Mucosa of rectum (tissue), 2 donors: ENCODE measurements at regions not wholly inside any gene's neighbourhood (a gene's known extent, or its start where the extent isn't known, plus 50 kb on each side); places are given as distances from the start of the nearest gene placed in this dataset.

ENCODE experiments used
- H3K27ac ChIP-seq, 2 donors: one replicate each; pipeline ENCODE4 v1.7.0; 2013; ENCODE audit warnings: inconsistent platforms in 2 of 2, low read depth in 2 of 2, low read length in 2 of 2
- H3K27me3 ChIP-seq, 2 donors: one replicate each; pipeline ENCODE4 v1.7.0; 2013; ENCODE audit warnings: low read length in 2 of 2; ENCODE audit not compliant: control insufficient read depth in 2 of 2, insufficient read depth in 2 of 2
- H3K36me3 ChIP-seq, 2 donors: one replicate each; pipeline ENCODE4 v1.7.0; 2013; ENCODE audit warnings: low read length in 2 of 2; ENCODE audit not compliant: control insufficient read depth in 2 of 2, insufficient read depth in 2 of 2
- H3K4me1 ChIP-seq, 2 donors: one replicate each; pipeline ENCODE4 v1.7.0; 2013; ENCODE audit warnings: low read length in 2 of 2, mild to moderate bottlenecking in 1 of 2; ENCODE audit not compliant: control insufficient read depth in 2 of 2, insufficient read depth in 2 of 2
- H3K4me3 ChIP-seq, 2 donors: one replicate each; pipeline ENCODE4 v1.7.0; 2013; ENCODE audit warnings: low read length in 2 of 2
- H3K9ac ChIP-seq, 2 donors: one replicate each; pipeline ENCODE4 v1.7.0; 2013; ENCODE audit warnings: low read length in 2 of 2, low read depth in 1 of 2, mild to moderate bottlenecking in 1 of 2
- H3K9me3 ChIP-seq, 2 donors: one replicate each; pipeline ENCODE4 v1.7.0; 2013; ENCODE audit warnings: low read length in 2 of 2; ENCODE audit not compliant: control insufficient read depth in 2 of 2
- donor health status: healthy.
- donor health status: Normal muscosa, but diverticular disease.

DNA sequence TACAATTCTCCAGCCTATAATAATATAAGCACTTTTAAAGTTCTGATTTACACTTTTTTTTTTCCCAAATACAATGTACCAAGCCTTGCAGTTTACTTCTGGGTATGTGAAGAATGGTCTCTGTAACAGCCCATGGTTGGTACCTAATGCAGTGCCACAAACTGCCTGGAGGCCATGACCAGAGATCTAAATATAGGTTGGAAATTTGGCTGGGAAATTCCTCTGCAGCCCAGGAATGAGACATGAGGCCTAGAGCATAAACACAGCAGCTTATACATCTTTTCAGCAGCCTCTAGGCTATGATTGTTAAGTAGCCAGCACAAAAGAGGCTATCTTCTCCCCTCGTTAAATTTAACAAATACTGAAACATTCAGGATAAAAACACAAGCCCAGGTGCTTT, 432.0 kb upstream of the FAM98A start:
- Histone ChIP-seq H3K4me1 (no peaks in the 10 kb centered on the region), H3K9ac (no peak overlapping the region), H3K27me3 (no peaks in the 10 kb centered on the region), H3K27ac (no peak overlapping the region), H3K9me3 (no peaks in the 10 kb centered on the region), H3K36me3 (no peaks in the 10 kb centered on the region), H3K4me3 (no peak overlapping the region)

- H3K9ac ChIP-seq = no peak overlapping the region
- H3K4me1 ChIP-seq = no peaks in the 10 kb centered on the region
- no peak overlapping the region for H3K4me3 ChIP-seq
- no peaks in the 10 kb centered on the region for H3K27me3 ChIP-seq
- H3K27ac ChIP-seq = no peak overlapping the region
- no peaks in the 10 kb centered on the region for H3K9me3 ChIP-seq
- no peaks in the 10 kb centered on the region for H3K36me3 ChIP-seq
Measured at GRCh38 chr2:34030273-34030672, 431.2 kb upstream of the FAM98A start.

DNA sequence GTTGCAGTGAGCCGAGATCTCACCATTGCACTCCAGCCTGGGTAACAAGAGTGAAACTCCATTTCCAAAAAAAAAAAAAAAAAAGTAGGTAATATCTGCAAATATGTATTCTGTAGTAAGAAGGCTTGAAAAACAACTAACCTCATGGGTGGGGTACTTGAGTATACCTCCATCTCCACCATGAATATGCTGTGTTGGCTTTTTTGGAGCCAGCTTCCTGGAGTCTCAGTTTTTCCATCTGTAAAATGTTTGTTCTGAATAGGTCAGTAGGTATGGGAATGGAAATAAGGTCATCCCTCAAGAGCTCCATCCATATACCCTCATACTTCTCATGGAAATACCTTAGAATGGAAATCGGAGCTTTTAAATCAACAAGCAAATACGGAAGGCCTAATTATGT, 430.0 kb upstream of the FAM98A start:
- Histone ChIP-seq H3K27me3 (no peaks in the 10 kb centered on the region), H3K9me3 (no peaks in the 10 kb centered on the region), H3K4me3 (no peak overlapping the region), H3K9ac (no peak overlapping the region), H3K4me1 (no peaks in the 10 kb centered on the region), H3K27ac (no peak overlapping the region), H3K36me3 (no peaks in the 10 kb centered on the region)

DNA sequence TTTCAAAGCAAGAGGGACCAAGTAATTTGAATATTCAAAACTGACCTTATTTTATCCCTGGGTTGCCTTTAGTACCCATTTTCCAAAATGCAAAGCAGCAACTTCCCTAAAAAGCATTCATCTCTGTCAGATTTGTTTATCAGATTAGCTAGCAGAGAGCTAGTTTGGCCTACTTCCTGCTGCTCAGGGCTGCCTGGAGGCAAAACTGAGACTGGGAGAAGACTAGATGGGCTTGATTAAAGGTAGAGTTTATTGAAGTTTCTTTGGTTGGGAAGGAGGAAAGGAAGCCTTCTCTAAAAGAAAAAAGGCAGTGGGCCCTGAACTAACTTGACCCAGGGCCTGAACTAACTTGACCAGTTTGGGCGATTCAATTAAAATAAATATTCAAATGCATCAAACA, 426.1 kb upstream of the FAM98A start:
- Histone ChIP-seq H3K27ac (no peak overlapping the region), H3K36me3 (no peaks in the 10 kb centered on the region), H3K27me3 (no peaks in the 10 kb centered on the region), H3K4me1 (no peaks in the 10 kb centered on the region), H3K4me3 (no peak overlapping the region), H3K9ac (no peak overlapping the region), H3K9me3 (no peaks in the 10 kb centered on the region)

DNA sequence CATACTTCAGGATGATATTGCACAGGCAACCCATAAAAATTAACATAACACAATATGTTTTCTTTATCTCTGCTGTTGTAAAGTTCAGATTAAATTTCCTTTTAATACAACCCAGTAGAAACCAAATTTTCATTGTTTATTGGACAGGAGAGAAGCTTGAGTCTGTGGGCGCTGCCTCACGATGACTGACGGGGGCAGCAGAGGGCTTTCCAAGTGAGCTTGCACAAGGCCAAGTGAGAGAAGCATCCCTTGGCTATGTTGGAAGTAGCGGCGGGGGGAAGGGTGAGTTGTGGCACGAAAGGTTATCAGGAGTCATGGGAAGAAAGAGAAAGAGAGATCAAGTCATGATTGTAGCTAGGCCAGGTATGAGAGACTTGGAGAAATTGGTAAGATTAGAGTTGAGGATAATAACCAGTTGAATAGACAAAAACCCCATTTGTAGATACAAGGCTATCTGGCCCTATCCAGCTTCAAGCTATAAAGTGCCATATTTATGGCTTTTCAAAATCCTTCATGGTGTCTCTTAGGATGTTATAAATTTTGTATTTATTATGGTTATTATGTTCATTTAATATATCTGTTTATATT, 413.7 kb upstream of the FAM98A start:
- Histone ChIP-seq H3K9me3 (no peaks in the 10 kb centered on the region), H3K36me3 (no peaks in the 10 kb centered on the region), H3K27me3 (no peaks in the 10 kb centered on the region), H3K9ac (no peak overlapping the region), H3K4me3 (no peak overlapping the region), H3K27ac (no peak overlapping the region), H3K4me1 (no peaks in the 10 kb centered on the region)

DNA sequence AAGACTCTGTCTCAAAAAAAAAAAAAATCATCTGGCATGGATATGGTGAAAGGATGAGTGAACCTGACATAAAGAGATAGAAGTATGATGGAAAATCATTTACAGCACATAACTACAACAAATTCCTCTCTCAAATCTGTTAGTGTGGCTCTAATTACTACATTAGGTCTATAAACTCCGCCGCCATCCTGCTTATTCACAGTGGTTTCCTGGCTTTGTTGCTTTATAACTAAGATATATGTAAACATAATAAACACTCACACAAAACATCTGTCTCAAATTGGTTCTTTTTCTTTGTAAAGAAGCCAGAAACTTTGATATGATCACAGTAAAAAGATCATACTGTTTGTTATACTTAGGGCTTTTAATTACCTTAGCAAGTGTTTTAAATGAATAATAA, 412.6 kb upstream of the FAM98A start:
- no peak overlapping the region for H3K27ac ChIP-seq
- H3K36me3 ChIP-seq = no peaks in the 10 kb centered on the region
- no peaks in the 10 kb centered on the region for H3K9me3 ChIP-seq
- H3K4me1 ChIP-seq = no peaks in the 10 kb centered on the region
- no peak overlapping the region for H3K9ac ChIP-seq
- H3K27me3 ChIP-seq = no peaks in the 10 kb centered on the region
- H3K4me3 ChIP-seq = no peak overlapping the region

DNA sequence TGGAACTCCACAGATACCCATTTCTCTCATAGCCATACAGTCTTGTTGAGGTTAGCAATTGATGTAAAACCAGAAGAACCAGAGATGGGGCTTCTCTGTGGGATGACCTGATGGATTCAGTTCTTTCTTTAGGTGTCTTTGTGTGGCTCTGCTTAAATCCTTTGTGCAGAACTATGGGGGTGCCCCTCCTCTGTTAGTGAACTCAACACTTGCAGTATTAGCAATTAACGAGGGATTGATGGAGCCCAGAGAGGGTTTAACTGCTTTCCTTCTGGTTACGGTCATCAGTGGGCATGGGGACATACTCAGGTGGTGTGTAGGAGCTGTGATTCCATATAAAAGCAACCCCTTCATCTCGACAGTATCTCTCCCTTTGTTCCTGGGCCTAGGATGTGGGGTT, 406.8 kb upstream of the FAM98A start:
- no peak overlapping the region for H3K4me3 ChIP-seq
- H3K9ac ChIP-seq = no peak overlapping the region
- no peaks in the 10 kb centered on the region for H3K4me1 ChIP-seq
- no peaks in the 10 kb centered on the region for H3K27me3 ChIP-seq
- H3K27ac ChIP-seq = no peak overlapping the region
- H3K9me3 ChIP-seq = no peaks in the 10 kb centered on the region
- H3K36me3 ChIP-seq = no peaks in the 10 kb centered on the region

- no peaks in the 10 kb centered on the region for H3K36me3 ChIP-seq
- H3K27ac ChIP-seq = no peak overlapping the region
- no peak overlapping the region for H3K4me3 ChIP-seq
Measured at GRCh38 chr2:34004936-34005335, 405.8 kb upstream of the FAM98A start.

DNA sequence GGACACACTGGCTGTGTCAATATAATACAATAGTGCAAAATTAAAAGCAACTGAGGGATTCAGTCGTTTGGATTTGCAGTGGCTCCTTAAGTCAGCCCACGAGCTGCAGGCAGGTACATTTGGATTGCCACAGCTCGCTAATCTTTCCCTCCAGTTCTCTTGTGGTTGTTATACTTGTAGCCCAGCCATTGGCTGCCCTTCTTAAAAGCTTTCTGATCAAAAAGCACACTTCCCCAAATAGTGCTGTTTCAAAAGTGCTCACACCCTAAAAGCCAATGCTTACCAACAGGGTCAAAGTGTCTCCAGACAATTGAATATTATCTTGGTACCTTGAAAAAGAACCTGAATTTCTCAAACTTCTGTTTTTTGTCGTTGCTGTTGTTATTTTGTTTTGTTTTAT, 404.7 kb upstream of the FAM98A start:
- Histone ChIP-seq H3K27ac (no peak overlapping the region), H3K4me1 (no peaks in the 10 kb centered on the region), H3K9ac (no peak overlapping the region), H3K9me3 (no peaks in the 10 kb centered on the region), H3K36me3 (no peaks in the 10 kb centered on the region), H3K4me3 (no peak overlapping the region), H3K27me3 (no peaks in the 10 kb centered on the region)

More at GRCh38 chr2:34004936-34005335, 405.8 kb upstream of the FAM98A start:
- H3K9ac ChIP-seq = no peak overlapping the region
- no peaks in the 10 kb centered on the region for H3K27me3 ChIP-seq
- no peaks in the 10 kb centered on the region for H3K4me1 ChIP-seq
- H3K9me3 ChIP-seq = no peaks in the 10 kb centered on the region

- H3K27ac ChIP-seq = no peak overlapping the region
- peaks cover 0 to 5% of the 10 kb centered on the region in 2 donors for H3K9me3 ChIP-seq
- H3K36me3 ChIP-seq = no peaks in the 10 kb centered on the region
- no peak overlapping the region for H3K4me3 ChIP-seq
- no peak overlapping the region for H3K9ac ChIP-seq
- H3K4me1 ChIP-seq = no peaks in the 10 kb centered on the region
- no peaks in the 10 kb centered on the region for H3K27me3 ChIP-seq
Measured at GRCh38 chr2:34001557-34001956, 402.5 kb upstream of the FAM98A start.

- no peaks in the 10 kb centered on the region for H3K4me1 ChIP-seq
- no peaks in the 10 kb centered on the region for H3K9me3 ChIP-seq
- no peaks in the 10 kb centered on the region for H3K36me3 ChIP-seq
- no peak overlapping the region for H3K9ac ChIP-seq
- no peak overlapping the region for H3K4me3 ChIP-seq
- no peak overlapping the region for H3K27ac ChIP-seq
- H3K27me3 ChIP-seq = no peaks in the 10 kb centered on the region
Measured at GRCh38 chr2:33984131-33984530, 385.0 kb upstream of the FAM98A start.
